ENCODE measurements at regions not wholly inside any gene's neighbourhood (a gene's known extent, or its start where the extent isn't known, plus 50 kb on each side); places are given as distances from the start of the nearest gene placed in this dataset.

GRCh38 chr7:387132-388022, 97.4 kb downstream of the FOXL3 start:
- DNase-seq: no peak

GRCh38 chr7:388023-388960, 98.3 kb downstream of the FOXL3 start:
- no peak for DNase-seq

GRCh38 chr7:388961-389701, 99.2 kb downstream of the FOXL3 start:
- DNase-seq: no peak

- no peak for DNase-seq
Measured at GRCh38 chr7:389911-390601, 100.1 kb downstream of the FOXL3 start.

GRCh38 chr7:390761-391410, 100.9 kb downstream of the FOXL3 start:
- DNase-seq: no peak

- no peak for DNase-seq
Measured at GRCh38 chr7:391411-391951, 101.5 kb downstream of the FOXL3 start.

GRCh38 chr7:391961-392524, 102.1 kb downstream of the FOXL3 start:
- no peak for DNase-seq

- DNase-seq: no peak
Measured at GRCh38 chr7:392822-393221, 102.9 kb downstream of the FOXL3 start.

GRCh38 chr7:395643-396042, 105.7 kb downstream of the FOXL3 start:
- no peak for DNase-seq

- DNase-seq: no peak
Measured at GRCh38 chr7:398888-399287, 108.9 kb downstream of the FOXL3 start.

- DNase-seq: no peak
Measured at GRCh38 chr7:400901-401485, 111.0 kb downstream of the FOXL3 start.

GRCh38 chr7:401495-401894, 111.5 kb downstream of the FOXL3 start:
- no peak for DNase-seq

GRCh38 chr7:404812-405488, 114.7 kb downstream of the PDGFA start:
- DNase-seq: no peak

- DNase-seq: no peak
Measured at GRCh38 chr7:405489-406211, 114.0 kb downstream of the PDGFA start.

GRCh38 chr7:407721-408539, 111.7 kb downstream of the PDGFA start:
- no peak for DNase-seq

- DNase-seq: no peak
Measured at GRCh38 chr7:408751-409311, 110.8 kb downstream of the PDGFA start.

GRCh38 chr7:409339-410281, 110.0 kb downstream of the PDGFA start:
- no peak for DNase-seq
